GM19463 (cell line): ENCODE measurements at regions not wholly inside any gene's neighbourhood (a gene's known extent, or its start where the extent isn't known, plus 50 kb on each side); places are given as distances from the start of the nearest gene placed in this dataset.

Experiments
- ATAC-seq: cut with Tn5 transposase; IDR thresholded peaks from one replicate; pipeline ENCODE4 v1.9.1; 2021; ENCODE audit warnings: mild to moderate bottlenecking, moderate library complexity; ENCODE audit not compliant: unreplicated experiment

- ATAC-seq = no peak
These were observed 61.6 kb upstream of the PPARA start for GRCh38 chr22:46088541-46089311.

GRCh38 chr22:46089426-46090035 is 60.8 kb upstream of the PPARA start:
- ATAC-seq = no peak

- no peak for ATAC-seq
These were observed 60.2 kb upstream of the PPARA start for GRCh38 chr22:46090036-46090591.

DNA sequence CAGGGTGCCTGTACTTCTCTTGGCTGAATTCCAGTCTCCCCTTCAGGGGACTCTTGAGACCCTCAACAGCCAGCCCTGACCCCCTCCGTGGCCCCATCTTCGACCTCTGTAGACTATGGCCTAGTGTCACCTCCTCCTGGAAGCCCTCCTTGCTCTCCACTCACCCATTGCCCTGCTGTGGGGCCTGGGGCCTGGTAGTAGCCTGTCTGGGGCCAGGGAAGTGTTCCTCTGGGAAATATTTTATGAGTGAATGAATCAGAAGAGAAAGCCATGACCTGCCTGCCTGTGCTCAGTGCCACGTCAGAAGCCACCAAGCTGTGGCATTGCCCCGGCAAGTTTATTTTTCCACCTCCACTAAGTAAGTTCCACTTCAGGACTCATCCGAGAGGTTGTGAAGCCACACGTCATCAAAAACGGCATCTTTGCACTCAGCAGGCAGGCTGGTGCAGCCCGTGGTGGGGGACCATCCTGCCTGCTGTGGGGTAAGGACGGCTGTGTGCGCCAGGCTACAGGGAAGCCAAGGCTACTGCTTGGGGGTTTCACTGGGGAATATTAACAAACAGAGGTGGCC is 59.6 kb upstream of the PPARA start:
- no peak for ATAC-seq

GRCh38 chr22:46091277-46091977 is 58.9 kb upstream of the PPARA start:
- no peak for ATAC-seq

DNA sequence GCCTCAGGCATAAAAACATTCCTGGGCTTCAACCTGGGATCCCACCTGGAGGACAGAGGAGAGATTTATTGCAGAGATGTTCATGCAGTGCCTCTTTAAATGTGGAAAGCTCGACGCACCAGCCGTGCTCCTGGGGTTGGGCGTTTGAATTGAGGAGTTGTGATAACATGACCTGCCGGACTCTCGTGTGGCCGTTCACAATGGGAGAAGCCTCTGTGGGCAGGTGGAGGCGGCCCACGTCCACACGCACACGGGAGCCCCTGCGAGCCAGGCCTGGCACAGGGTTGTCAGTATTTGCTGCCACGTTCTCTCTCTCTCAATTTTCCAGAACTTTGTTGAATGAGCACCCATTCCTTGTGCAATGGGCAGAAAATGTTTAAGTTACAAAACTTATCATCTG is 58.3 kb upstream of the PPARA start:
- no peak for ATAC-seq

DNA sequence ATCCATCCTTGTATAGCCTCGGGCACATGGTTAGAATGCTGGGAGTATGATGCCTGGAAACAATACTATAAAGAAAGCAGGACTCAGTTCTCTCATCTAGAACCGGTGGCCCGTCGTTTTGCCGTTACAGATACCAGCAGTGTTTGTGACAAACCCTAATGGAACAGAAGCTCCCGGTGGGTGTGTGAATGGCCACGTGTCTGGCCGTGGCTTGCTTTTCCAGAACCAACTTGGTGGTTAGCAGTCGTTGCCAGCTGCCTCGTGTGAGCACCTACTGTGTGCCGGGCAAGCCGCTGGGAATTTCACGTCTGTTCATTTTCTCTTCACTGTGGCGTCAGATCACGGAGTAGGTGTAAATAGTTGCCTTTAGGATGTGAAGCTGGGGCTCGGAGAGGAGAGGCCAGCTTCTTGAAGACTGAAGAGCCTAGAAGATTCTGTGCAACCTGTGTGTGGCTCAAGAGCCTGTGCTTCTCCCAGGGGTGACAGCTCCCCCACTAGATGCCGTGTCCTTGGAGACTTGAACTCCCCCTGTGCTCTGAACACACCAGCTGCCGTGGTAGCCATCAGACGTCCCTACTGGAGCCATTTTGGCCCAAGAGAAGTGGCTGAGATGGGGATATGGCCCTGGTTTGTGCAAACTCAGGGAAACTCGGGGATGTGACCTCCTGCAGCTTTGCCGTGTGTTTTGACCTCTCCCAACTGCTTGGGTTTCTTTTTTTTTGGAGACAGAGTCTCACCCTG is 57.5 kb upstream of the PPARA start:
- no peak for ATAC-seq

DNA sequence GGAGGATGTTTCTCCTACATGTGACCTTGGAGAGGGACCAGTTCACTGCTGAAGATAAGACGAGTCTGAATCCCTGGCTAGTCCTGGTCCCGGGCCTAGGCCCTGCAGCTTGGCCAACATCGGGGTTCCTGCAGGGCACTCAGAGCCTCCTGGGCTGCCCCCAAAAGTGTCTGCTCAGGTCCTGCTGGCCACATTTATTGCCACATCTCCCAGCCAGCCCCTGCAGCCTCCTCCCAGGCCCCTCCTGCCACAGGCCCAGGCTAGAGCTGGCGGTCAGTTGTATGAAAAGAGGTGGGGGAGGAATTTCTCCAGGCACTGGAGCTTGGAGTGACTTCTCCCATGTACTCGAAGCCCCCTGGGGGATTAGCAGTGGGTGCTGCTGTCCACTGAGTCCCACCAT is 56.5 kb upstream of the PPARA start:
- ATAC-seq = no peak

DNA sequence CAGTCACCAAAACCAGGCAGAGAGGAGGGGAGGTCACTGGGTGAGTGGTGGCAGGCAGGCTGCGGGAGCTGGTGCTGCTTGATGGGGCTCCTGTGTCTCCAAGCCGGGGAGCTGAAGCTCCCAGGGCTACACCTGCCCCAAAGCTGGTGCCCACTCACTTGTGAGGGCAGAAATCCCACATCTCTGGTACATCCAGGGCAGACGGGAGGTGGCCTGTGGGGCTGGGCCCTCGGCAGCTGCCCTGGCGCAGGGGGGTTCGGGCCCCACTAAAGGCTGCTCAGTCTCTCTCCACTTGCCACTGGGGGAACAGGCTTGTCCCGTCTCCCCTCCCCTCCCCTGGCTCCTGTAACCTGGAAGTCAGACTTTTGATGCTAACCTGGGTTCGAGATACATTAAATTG is 55.6 kb upstream of the PPARA start:
- no peak for ATAC-seq

DNA sequence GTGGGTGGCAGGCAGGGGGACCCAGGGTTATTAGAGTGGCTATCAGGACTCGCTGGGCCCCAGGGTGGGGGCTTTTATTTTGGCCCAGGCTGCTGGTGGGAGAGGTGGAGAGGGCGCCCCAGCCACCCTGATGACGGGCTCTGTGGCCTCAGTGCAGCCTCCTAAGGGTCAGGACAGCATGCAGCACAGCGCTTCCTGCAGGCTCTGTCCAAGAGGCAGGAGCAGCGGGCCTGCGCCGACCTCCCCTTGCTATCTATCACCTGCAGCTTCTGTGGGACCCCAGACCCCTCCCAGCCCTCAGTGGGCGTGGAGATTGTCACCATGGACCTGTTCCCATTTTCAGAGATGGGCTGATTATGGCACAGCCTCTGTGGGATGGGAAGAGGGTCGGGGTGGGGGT is 54.3 kb upstream of the PPARA start:
- no peak for ATAC-seq

DNA sequence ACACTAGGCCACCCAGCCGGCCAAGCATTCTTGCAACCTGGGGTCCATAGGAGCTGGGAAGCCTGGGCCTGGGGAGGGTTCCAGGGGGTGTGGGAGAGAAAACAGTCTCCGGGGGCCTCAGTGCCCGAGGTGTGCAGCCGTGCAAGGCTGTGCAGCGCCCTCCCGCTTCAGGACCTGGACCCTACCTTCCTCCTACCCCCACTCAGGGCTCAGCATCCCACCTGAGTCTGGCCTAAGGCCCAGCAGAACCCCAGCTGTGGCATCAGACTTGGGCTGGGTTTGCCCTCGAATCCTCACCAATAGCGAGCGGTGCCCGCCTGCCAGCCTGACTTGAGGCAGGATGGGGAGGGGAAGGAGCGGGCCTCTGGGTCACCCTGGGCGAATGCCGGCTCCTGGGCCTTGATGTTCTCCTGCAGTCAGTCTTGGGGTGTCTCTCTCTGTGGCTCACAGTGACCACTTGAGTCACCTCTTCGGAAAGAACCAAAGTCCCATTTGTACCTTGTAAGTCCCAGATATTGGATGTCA is 53.6 kb upstream of the PPARA start:
- ATAC-seq = no peak

- no peak for ATAC-seq
These were observed 52.9 kb upstream of the PPARA start for GRCh38 chr22:46097268-46097900.

- ATAC-seq = no peak
These were observed 51.5 kb upstream of the PPARA start for GRCh38 chr22:46098525-46099475.

- ATAC-seq = no peak
These were observed 50.6 kb upstream of the PPARA start for GRCh38 chr22:46099740-46100139.

DNA sequence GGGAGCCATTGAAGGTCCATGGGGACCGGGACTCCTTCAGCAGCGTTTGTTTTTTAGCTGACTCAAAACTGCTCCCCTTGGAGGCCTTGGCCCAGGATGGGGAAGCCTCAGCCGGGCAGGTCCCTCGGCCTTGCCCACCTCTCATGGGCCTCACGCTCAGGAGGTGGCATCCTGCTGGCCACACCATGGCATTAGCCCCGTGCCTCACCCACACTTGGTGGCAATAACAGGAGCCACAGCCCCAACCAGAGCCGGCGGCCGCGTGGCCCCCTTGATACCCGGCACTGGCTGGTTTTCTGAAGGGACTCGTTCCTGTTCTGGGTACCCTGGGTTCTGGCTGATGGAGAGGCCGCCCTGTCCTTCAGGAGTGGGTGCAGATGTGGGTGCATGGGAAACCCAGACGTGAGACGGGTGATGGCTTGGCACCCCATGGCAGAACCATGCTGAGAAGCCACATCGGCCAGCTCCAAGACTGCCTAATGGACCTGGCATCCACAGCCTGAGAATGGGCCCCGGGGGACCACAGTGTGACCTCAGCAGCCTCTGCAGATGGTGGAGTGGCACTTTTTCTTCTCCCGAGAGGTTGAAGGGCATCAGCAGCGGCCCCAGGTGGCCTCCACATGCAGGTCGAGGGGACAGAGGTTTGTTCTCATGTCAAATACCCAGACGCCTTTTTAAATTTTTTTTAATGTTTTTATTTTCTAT is 49.8 kb upstream of the PPARA start:
- ATAC-seq = no peak
